Naive B cell (primary cell): ENCODE measurements at regions not wholly inside any gene's neighbourhood (a gene's known extent, or its start where the extent isn't known, plus 50 kb on each side); places are given as distances from the start of the nearest gene placed in this dataset.

ENCODE experiments used
- ATAC-seq, 2 donors: fragments of 150-1000 bp; cut with Tn5 transposase; 2 replicates each; pipeline ENCODE4 v1.10.0; 2021; ENCODE audit warnings: low read depth in 2 of 2, mild to moderate bottlenecking in 2 of 2, moderate library complexity in 2 of 2
- DNase-seq: peaks from one replicate; pipeline ENCODE4 v3.0.0; 2022
- H3K27ac Mint-ChIP-seq, 6 donors: one replicate each; pipeline ENCODE4 v1.8.0; 2020 to 2022; ENCODE audit warnings: mild to moderate bottlenecking in 6 of 6, mixed read lengths in 6 of 6, moderate library complexity in 5 of 6, inconsistent platforms in 2 of 6
- H3K27me3 Mint-ChIP-seq, 3 donors: one replicate each; pipeline ENCODE4 v1.8.0; 2021 to 2022; ENCODE audit warnings: mixed read lengths in 3 of 3, mild to moderate bottlenecking in 1 of 3
- H3K36me3 Mint-ChIP-seq, 2 donors: one replicate each; pipeline ENCODE4 v1.8.0; 2020 to 2022; ENCODE audit warnings: mixed read lengths in 2 of 2, inconsistent platforms in 1 of 2, mild to moderate bottlenecking in 1 of 2
- H3K4me1 Mint-ChIP-seq, 3 donors: one replicate each; pipeline ENCODE4 v1.8.0; 2020 to 2022; ENCODE audit warnings: mixed read lengths in 3 of 3, inconsistent platforms in 1 of 3, mild to moderate bottlenecking in 1 of 3, moderate library complexity in 1 of 3
- H3K4me3 Mint-ChIP-seq, 8 donors: one replicate each; pipeline ENCODE4 v1.8.0; 2020 to 2022; ENCODE audit warnings: mild to moderate bottlenecking in 8 of 8, mixed read lengths in 8 of 8, moderate library complexity in 8 of 8, inconsistent platforms in 2 of 8
- H3K9me3 Mint-ChIP-seq, 7 donors: one replicate each; pipeline ENCODE4 v1.8.0; 2020 to 2022; ENCODE audit warnings: mixed read lengths in 7 of 7, mild to moderate bottlenecking in 5 of 7, inconsistent platforms in 2 of 7, moderate library complexity in 1 of 7

DNA sequence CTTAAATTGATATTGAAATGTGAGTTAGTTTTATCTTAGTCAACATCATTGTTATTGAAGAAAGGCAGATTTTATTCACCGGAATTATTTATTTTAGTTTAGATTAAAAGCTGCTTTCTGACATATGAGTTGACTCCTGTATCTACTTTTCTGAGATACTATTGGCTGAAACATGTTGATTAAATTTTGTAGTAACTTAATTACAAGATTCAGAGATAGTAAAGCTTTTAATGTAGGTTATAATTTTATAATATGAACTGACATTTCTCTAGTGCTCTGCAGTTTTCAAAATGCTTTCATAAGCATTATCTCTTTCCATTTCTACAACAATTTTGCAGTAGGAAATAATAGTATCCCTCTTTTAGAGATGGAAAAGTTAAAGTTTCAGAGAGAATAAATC, 616.0 kb downstream of the USP25 start:
- H3K27ac Mint-ChIP-seq = no peak overlapping the region
- H3K4me3 Mint-ChIP-seq = no peak overlapping the region
- H3K36me3 Mint-ChIP-seq = no peaks in the 10 kb centered on the region
- H3K4me1 Mint-ChIP-seq = no peaks in the 10 kb centered on the region
- no peaks in the 10 kb centered on the region for H3K27me3 Mint-ChIP-seq
- DNase-seq (no peak), ATAC-seq (no peak)
- no peaks in the 10 kb centered on the region for H3K9me3 Mint-ChIP-seq

DNA sequence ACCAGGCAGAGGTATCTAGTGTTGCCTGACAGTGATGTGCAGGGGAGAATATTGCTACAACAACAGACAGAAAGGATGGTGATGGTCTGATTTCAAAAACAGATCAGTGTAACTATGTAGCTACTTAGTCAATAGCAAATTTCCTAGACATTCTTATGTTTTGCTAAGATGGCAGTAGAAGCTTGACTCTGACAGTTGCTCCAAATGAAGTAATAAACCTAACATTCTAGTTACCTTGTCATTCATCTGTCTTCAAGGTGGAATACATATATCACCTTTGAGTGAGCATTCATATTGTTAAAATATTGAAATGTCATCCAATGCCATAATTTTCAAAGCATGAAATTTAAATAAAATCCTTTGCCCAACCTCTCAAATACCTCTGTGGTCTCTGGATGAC, 617.4 kb downstream of the USP25 start:
- Mint-ChIP-seq H3K27ac (no peak overlapping the region), H3K9me3 (no peaks in the 10 kb centered on the region), H3K27me3 (no peaks in the 10 kb centered on the region), H3K4me1 (no peaks in the 10 kb centered on the region), H3K36me3 (no peaks in the 10 kb centered on the region), H3K4me3 (no peak overlapping the region)
- ATAC-seq (no peak), DNase-seq (no peak)

DNA sequence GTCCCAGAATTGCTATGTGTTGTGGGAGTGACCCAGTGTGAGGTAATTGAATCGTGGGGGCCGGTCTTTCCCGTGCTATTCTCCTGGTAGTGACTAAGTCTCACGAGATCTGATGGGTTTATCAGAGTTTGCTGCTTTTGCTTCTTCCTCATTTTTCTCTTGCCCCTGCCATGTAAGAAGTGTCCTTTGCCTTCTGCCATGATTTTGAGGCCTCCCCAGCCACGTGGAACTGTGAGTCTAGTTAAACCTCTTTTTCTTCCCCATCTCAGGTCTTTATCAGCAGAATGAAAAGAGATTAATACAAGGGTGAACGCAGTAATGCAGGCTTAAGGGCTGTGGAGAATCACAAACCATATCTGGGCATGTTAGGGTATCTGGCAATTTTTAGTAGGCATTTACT, 624.0 kb downstream of the USP25 start:
- Mint-ChIP-seq H3K27me3 (no peaks in the 10 kb centered on the region), H3K9me3 (peaks cover 0 to 4% (median 1%) of the 10 kb centered on the region in 7 donors), H3K27ac (no peak overlapping the region), H3K4me1 (no peaks in the 10 kb centered on the region), H3K36me3 (no peaks in the 10 kb centered on the region), H3K4me3 (no peak overlapping the region)
- ATAC-seq (no peak), DNase-seq (no peak)

DNA sequence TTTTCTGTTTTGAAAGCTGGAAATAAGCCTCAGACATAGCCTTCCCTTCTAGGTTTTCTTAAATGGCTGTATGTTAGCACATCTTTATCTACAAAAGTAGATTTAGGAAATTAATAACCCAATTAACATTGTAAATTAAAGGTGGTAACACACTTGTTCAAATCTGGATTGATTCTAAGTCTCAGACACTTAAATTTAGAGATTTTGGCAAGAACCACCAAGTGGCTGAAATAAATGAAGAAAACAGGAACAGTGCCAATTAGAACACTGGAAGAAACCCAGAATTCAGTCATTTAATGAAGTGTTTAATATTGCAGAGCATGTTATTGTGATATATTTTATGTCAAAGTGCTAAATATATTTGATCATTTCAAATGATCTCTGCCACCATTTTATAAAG, 628.2 kb downstream of the USP25 start:
- DNase-seq = no peak
- no peak overlapping the region for H3K27ac Mint-ChIP-seq
- no peaks in the 10 kb centered on the region for H3K4me1 Mint-ChIP-seq
- H3K36me3 Mint-ChIP-seq = no peaks in the 10 kb centered on the region
- peaks cover 0 to 12% (median 6%) of the 10 kb centered on the region in 7 donors for H3K9me3 Mint-ChIP-seq
- H3K27me3 Mint-ChIP-seq = no peaks in the 10 kb centered on the region
- H3K4me3 Mint-ChIP-seq = no peak overlapping the region
- ATAC-seq = no peak

DNA sequence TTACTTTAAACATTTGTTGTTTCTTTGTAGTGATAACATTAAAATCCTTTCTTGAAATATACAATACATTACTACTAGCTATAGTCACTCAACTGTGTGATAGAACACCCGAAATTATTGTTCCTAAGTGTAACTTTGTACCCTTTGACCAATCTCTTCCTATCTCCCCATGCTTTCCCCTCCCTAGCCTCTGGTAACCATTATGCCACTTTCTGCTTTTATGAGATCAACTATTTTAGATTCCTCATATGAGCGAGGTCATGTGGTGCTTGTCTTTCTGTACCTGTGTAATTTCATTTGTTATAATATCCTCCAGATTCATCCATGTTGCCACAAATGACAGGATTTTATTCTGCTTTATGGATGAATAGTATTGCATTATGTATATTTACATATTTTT, 629.0 kb downstream of the USP25 start:
- no peak overlapping the region for H3K4me3 Mint-ChIP-seq
- H3K36me3 Mint-ChIP-seq = no peaks in the 10 kb centered on the region
- no peak overlapping the region for H3K27ac Mint-ChIP-seq
- no peaks in the 10 kb centered on the region for H3K4me1 Mint-ChIP-seq
- DNase-seq (no peak), ATAC-seq (no peak)
- H3K9me3 Mint-ChIP-seq = peaks cover 0 to 12% (median 6%) of the 10 kb centered on the region in 7 donors
- H3K27me3 Mint-ChIP-seq = no peaks in the 10 kb centered on the region

DNA sequence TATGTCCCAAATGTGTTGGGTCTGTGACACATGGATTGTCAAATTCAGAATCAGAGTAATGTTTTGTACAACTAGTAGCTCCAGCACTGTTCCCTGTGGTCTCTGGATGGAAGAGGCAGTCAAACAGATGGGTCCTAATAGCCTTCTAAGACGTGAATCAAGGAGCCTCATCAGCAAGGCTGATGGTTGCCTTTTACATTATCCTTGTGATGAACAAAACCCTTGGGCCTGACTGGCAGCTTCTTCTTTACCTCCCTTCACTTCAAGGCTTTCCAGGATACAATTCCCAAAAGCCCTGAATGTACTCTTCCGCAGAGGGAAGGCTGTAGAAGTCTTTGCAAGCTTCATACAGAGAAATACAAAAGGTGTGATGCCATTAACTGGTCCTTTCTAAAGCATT, 633.3 kb downstream of the USP25 start:
- H3K9me3 Mint-ChIP-seq = peaks cover 0 to 8% (median 3%) of the 10 kb centered on the region in 7 donors
- no peaks in the 10 kb centered on the region for H3K27me3 Mint-ChIP-seq
- H3K4me3 Mint-ChIP-seq = no peak overlapping the region
- no peak overlapping the region for H3K27ac Mint-ChIP-seq
- no peaks in the 10 kb centered on the region for H3K36me3 Mint-ChIP-seq
- DNase-seq (no peak), ATAC-seq (no peak)
- no peaks in the 10 kb centered on the region for H3K4me1 Mint-ChIP-seq

DNA sequence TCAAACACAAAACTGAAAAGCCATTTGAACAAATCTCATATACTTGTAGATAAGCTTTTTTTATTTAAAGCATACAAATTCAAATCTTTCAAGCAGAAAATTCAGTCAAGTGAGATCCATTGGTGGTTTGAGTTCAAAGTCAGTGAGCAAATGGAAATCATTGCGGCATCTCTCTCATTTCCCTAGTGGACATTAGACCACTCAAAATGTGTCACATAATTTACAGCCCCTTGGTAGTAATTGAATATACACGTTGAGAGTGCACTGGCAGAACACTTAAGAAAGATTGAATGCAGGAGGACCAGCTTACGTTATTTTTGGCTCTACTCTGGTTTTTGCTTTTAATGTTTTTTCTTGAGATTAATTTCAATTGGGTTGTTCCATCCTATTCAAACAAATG, 633.7 kb downstream of the USP25 start:
- H3K27ac Mint-ChIP-seq = no peak overlapping the region
- H3K9me3 Mint-ChIP-seq = peaks cover 0 to 8% (median 3%) of the 10 kb centered on the region in 7 donors
- H3K4me1 Mint-ChIP-seq = no peaks in the 10 kb centered on the region
- H3K4me3 Mint-ChIP-seq = no peak overlapping the region
- no peaks in the 10 kb centered on the region for H3K27me3 Mint-ChIP-seq
- ATAC-seq (no peak), DNase-seq (no peak)
- H3K36me3 Mint-ChIP-seq = no peaks in the 10 kb centered on the region

DNA sequence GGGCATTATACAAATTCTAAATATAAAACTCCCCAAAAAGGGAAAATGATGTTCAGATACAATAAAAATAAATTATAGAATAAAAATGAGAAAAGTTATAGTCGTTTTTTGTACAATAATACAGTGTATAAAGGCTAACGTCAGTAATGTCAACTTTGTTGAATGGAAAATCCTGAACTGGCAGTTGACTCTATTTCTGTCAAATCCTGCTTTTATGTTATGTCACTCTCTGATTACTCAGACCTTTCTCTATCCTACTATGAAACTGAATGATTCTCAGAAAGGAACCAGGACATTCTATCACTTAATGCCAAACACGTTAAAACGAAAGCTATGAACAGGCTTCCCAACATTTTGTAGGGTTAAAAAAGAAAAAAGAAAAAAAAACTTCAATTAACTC, 636.4 kb downstream of the USP25 start:
- Mint-ChIP-seq H3K9me3 (peaks cover 0 to 4% (median 0%) of the 10 kb centered on the region in 7 donors), H3K27ac (no peak overlapping the region), H3K4me3 (no peak overlapping the region), H3K4me1 (no peaks in the 10 kb centered on the region), H3K36me3 (no peaks in the 10 kb centered on the region), H3K27me3 (no peaks in the 10 kb centered on the region)
- ATAC-seq (no peak), DNase-seq (no peak)

DNA sequence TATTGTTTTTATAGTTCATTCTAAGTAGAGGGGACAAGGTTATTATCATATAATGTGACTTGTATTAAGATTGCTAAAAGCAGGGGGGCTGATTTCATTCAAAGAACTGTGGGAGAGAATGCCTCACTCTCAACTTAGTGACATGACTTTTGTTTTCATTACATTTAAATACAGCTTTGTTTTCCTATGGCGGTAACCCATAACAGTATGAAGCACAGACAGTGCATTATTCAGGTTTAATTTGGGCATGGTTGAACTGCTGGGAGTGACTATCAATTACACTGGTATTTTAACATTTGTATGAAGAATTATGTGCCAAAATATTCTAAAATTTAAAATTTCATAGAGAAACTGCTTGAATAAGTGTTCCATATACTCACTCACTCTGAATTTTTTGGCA, 637.3 kb downstream of the USP25 start:
- H3K27me3 Mint-ChIP-seq = no peaks in the 10 kb centered on the region
- no peaks in the 10 kb centered on the region for H3K36me3 Mint-ChIP-seq
- peaks cover 0 to 4% (median 0%) of the 10 kb centered on the region in 7 donors for H3K9me3 Mint-ChIP-seq
- no peak for ATAC-seq
- H3K27ac Mint-ChIP-seq = no peak overlapping the region
- DNase-seq = no peak
- no peak overlapping the region for H3K4me3 Mint-ChIP-seq
- H3K4me1 Mint-ChIP-seq = no peaks in the 10 kb centered on the region

DNA sequence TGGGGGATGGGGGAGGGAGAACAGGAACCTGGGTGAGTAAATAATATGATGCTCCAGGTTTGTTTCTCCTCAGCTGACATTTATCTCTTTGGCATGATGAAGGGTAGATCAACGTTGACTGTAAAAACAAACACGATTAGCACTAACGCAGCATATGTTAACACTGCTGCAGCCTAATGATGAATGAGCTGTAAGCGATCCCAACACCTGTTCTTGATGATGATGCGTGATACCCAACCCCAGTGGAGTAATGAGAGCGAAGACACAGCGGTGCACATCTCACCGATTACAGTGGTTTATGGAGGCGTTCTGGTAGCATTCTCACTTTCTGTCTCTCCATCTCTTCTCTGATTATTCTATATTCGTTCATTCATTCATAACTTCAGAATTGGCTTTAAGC, 640.4 kb downstream of the USP25 start:
- Mint-ChIP-seq H3K27me3 (no peaks in the 10 kb centered on the region), H3K36me3 (no peaks in the 10 kb centered on the region), H3K4me1 (no peaks in the 10 kb centered on the region), H3K9me3 (peaks cover 0 to 4% (median 0%) of the 10 kb centered on the region in 7 donors), H3K27ac (no peak overlapping the region), H3K4me3 (no peak overlapping the region)
- no peak for ATAC-seq
- DNase-seq = no peak

DNA sequence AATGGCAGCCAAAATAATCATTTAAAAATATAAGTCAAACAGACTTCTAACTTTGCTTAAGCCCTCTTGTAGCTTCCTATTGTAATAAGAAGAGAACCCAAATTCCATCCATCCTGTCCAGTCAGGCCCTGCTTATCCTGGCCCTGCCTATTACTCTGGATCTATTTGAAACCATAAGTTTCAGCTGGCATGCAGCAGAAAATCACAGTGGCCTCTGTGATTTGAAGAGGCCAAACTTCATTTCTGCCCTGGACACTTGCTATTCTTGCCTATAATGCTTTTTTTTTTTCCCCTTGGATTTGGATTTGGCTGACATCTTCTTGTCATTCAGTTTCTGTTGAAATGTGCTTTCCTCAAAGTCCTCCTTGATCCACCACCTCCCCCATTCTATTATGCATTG, 642.8 kb downstream of the USP25 start:
- no peaks in the 10 kb centered on the region for H3K36me3 Mint-ChIP-seq
- H3K27me3 Mint-ChIP-seq = no peaks in the 10 kb centered on the region
- DNase-seq (no peak), ATAC-seq (no peak)
- H3K4me3 Mint-ChIP-seq = no peak overlapping the region
- H3K9me3 Mint-ChIP-seq = peaks cover 0 to 4% (median 0%) of the 10 kb centered on the region in 7 donors
- H3K27ac Mint-ChIP-seq = no peak overlapping the region
- H3K4me1 Mint-ChIP-seq = no peaks in the 10 kb centered on the region

DNA sequence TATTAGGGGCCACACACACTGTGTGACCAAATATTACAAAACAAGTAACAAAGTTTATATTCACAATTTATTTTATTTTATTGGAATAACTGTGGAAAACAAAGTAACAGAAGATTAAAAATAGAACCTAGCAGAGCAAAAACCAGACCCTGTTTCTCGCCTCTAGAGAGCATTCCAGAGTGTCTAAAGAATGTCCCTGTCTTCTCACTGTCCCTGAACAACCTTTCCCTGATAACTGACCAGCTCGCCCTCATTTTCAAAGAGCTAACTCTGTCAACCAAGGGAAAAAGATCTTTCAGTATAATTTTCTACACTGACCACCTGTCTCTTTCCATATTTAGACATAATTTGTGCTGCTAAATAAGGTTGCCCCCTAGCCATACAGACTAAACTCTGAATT, 646.9 kb downstream of the USP25 start:
- DNase-seq = no peak
- H3K36me3 Mint-ChIP-seq = no peaks in the 10 kb centered on the region
- no peaks in the 10 kb centered on the region for H3K4me1 Mint-ChIP-seq
- no peaks in the 10 kb centered on the region for H3K27me3 Mint-ChIP-seq
- no peak for ATAC-seq
- H3K27ac Mint-ChIP-seq = no peak overlapping the region
- H3K4me3 Mint-ChIP-seq = no peak overlapping the region
- H3K9me3 Mint-ChIP-seq = no peaks in the 10 kb centered on the region

DNA sequence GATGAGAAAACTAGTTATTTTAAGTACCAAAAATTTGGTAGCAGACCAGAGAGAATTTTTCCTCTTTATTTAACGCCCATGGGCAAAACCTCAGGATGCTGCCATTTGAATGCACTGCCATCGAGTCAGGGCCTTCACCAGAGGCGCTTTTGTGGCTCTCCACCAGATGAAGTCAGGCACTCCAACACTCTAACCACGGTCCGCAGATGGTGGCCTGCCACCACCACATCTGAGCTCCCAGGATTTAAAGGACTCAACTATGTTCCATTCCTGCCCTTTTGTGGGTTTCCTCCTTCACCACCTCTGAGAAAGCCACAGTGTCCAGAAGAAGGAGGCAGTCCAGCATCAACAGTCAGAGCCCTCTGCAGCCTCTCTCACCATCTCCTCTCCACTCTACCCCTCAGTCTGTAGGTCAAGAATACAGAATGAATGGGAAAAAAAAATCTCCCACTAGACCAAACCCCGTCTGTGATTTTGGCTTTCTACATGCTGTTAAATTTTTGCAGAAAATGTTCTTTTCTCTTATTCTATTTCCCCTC, 647.4 kb downstream of the USP25 start:
- H3K4me1 Mint-ChIP-seq = no peaks in the 10 kb centered on the region

DNA sequence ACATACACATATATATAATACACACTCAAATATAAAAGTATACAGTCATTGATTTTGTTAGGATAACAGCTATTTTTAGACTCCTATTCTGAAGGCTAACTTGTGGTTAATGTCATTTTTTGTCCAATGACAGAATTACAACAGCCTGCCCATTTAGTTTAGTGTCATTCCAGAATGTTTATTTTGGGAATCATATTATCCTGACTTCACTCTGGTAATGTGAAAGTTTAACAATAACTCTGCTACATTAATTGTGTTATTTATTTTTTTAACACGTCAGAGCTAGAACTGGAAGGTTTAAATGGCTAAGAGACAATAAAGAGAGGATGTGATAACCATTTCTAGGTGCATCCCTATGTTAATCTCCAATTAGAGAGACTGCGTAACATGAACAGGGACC, 648.1 kb downstream of the USP25 start:
- Mint-ChIP-seq H3K4me1 (no peaks in the 10 kb centered on the region), H3K9me3 (no peaks in the 10 kb centered on the region), H3K27ac (no peak overlapping the region), H3K4me3 (no peak overlapping the region), H3K27me3 (no peaks in the 10 kb centered on the region), H3K36me3 (no peaks in the 10 kb centered on the region)
- ATAC-seq (no peak), DNase-seq (no peak)

More for the DNA sequence above, 647.4 kb downstream of the USP25 start:
- no peaks in the 10 kb centered on the region for H3K9me3 Mint-ChIP-seq
- no peak for DNase-seq
- H3K36me3 Mint-ChIP-seq = no peaks in the 10 kb centered on the region
- ATAC-seq = no peak
- no peak overlapping the region for H3K4me3 Mint-ChIP-seq
- peak overlapping the region in 1 of 6 donors; percentile 49 for H3K27ac Mint-ChIP-seq
- no peaks in the 10 kb centered on the region for H3K27me3 Mint-ChIP-seq

DNA sequence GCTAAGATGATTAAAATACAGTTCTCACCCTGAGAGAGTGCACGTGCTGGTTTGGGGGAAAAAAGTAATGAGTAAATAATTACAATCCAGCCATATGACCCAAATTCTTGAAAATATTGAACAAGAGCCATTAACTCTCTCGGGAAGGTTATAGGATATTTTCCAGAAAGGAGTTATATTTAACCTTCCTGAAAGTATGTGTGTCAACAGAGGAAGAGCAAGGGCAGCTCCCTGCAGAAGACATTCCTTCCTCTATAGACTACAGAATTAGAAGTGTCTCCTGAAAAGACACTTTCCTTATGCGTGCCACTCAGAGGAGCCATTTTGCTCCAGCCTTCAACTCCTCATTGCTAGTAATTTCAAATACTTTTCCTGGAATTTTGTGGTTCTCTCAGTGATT, 648.7 kb downstream of the USP25 start:
- Mint-ChIP-seq H3K36me3 (no peaks in the 10 kb centered on the region), H3K4me1 (no peaks in the 10 kb centered on the region), H3K4me3 (no peak overlapping the region), H3K27me3 (no peaks in the 10 kb centered on the region), H3K27ac (no peak overlapping the region), H3K9me3 (no peaks in the 10 kb centered on the region)
- no peak for DNase-seq
- ATAC-seq = no peak
